HG03558 (cell line): ENCODE measurements at regions not wholly inside any gene's neighbourhood (a gene's known extent, or its start where the extent isn't known, plus 50 kb on each side); places are given as distances from the start of the nearest gene placed in this dataset.

Experiments used
- ATAC-seq: cut with Tn5 transposase; IDR thresholded peaks from one replicate; pipeline ENCODE4 v1.9.1; 2021; ENCODE audit warnings: moderate number of reproducible peaks; ENCODE audit not compliant: unreplicated experiment; ENCODE audit errors: extremely low read depth

DNA sequence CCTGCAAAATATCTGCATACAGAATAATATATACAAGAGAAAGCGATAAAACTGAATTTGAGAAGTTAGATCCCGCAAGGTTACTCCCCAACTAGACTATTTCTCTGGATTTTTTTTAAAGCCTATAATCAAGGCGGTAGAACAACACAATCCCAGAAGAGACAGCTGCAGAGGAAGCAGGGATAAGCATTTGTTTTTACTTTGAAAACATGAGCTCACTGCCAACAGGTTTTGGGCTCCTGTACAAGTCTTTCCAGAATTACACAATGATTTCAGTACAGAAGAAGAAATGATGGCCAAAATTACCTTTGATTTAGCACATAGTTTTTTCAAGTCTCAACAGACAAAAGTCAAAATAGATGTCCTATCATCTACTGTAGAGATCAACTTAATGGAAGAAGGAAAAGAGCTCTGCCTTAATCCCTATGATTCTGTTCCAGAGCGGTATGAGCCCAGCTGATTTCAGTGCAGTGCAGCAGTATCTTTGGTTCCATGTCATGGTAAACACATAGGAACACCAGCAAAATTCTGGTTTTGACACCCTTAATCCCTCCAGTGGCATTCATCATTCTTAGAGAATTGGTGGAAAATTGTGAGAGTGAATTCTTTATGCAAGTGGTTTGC is 304.3 kb downstream of the HDGFL1 start:
- no peak for ATAC-seq

GRCh38 chr6:22875845-22876244 is 306.5 kb downstream of the HDGFL1 start:
- no peak for ATAC-seq

- no peak for ATAC-seq
Observed at GRCh38 chr6:22878324-22878701, 308.9 kb downstream of the HDGFL1 start.

DNA sequence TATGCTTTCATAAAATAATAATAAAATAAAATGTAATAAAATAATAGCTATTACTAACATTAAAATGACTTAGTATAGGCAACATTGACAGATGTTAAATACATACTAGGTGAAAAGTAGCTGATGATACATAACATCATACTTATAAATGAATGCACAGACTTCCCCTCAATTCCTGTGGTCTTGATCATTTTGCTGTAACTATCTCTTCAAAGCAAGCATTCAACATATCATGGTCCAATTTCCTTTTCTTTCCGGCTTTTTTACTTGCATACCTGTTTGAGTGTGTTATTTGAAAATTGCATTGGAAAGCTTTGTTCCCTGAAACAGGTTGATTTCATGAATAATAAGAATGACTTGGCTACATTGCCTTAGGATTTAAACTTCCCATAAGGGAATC is 309.3 kb downstream of the HDGFL1 start:
- no peak for ATAC-seq

DNA sequence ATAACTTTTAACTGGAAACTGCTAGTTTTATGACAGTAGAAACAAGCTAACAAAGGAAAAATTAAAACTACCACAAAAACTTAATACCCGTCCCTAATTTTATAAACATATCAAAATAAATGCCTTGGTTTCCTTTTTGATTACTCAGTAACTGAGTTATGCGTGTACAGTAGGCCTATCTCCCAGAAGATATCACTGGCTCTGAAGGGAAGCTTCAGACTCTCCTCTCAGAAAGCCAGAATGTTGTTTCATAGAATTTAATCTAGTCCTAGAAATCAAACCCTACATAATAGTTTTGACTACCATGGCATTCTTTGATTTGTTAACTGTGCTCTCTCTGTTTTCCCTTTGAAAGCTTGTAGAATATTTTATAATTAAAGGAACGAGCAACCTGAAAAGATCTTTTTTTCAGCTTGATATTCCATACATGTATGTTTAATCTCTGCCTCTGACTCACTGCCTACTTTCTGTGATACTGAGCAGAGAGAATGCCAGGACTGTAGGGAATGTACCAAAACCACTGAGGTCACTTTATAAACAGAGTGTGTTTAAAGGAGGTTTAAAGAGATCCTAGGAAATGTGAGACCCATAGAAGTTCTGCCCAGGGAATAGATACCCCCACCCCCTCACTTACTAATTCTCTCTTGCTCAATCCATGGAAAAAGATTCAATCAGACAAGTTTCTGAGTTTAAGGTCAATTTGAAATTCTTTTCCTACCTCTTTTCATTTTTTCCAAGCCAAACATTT is 311.5 kb downstream of the HDGFL1 start:
- ATAC-seq: no peak

GRCh38 chr6:22882581-22882980 is 313.2 kb downstream of the HDGFL1 start:
- no peak for ATAC-seq

GRCh38 chr6:22883061-22883717 is 313.8 kb downstream of the HDGFL1 start:
- no peak for ATAC-seq

DNA sequence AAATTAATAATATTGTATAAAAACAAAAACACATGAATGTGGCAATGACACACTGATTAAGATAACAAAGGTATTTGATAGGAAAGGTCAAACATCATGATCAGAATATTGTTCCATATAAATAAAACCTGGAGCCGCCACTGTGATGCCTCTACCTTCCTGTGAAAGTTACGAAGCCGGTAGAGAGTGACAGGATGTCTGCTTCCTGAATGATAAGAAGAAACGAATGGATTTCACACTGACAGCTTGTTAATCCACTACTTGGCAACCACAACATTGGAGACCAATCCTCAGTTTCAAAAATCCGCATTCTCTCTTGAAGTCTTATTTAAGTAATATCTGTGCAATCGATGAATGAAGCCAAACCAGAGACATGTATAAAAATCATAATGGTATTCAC is 315.1 kb downstream of the HDGFL1 start:
- no peak for ATAC-seq

DNA sequence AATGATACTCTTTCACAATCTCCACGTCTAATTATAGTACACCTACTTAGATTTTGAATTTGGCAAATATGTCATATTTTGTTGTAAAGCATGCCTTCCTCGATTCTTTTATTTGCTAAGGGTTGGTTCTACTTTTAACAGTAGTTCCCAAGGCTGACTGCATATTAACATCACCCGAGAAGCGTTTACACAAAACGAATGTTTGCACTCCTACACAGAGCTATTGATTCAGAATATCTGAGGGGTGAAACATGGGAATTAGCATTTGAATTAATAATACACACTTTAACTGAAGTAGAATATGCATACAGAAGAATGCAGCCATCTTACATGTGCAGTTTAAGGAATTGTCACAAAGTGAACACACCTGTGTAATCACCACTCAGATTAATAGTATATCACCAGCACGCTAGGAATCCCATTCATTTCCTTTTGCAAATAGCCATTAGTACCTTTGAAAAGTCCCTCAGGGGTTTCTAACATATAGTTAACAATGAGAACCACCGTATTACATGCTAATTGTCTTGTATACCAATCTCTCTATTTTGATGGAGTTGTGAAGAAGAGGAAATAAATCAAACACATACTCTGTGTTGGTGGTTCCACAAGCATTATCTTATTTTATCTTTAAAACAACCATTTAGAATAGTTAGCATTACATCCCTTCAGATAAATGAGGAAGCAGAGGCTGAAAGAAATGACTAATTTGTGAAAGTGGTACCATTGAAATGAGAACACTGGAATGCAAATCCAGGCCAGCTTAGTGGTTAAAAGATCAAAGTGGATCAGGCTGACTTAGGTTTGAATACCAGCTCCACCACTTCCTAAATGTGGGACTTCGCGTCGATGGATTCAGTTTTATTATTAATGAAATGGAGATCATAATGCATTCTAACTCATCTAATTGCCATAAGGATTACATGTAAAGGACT is 317.6 kb downstream of the HDGFL1 start:
- ATAC-seq: no peak

DNA sequence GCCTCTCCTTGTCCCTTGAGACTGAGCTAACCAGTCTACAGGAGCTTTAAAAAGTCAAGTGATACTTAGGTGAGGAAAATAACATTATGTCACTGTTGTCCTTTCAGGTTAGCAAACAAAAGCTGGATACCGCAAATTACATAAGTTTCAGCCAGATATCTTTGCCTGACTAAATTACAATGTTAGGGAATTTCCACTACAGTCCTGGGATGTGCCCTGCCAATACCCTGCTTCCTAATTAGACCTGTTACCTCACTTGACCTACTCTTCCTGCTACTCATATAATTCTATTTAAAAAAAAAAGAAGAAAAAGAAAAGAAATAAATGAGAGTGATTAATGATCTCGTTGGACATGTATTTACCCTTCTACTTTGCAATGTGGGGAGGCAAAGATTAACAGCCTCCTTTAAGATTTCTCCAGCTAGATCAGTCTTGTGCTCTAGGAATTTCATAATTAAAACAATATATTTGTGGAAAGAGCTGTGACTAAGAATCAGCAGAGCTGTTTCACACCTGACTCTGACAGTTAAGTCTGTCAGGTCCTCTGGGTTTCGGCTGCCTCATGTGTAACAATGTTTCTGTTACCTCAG is 318.9 kb downstream of the HDGFL1 start:
- ATAC-seq: no peak

GRCh38 chr6:22891934-22892333 is 322.6 kb downstream of the HDGFL1 start:
- no peak for ATAC-seq

DNA sequence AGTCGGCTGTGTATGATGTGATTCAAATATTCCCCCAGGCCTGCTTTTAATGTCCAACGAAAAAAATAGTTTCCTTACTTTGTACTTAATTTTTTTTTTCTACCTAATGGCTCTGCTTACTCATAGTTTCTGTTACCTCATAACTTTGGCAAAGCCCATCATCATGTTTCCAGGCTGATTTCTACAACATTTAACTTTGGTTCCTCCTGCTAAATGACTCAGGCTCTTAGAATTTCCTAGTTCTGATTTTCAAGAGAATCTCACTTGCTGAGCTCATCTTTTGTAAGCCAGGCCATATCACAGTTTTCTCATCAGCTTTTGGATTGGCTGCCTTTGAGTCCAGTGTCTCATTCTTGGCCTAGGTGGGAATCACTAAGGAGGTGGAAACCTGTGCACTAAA is 323.1 kb downstream of the HDGFL1 start:
- no peak for ATAC-seq

DNA sequence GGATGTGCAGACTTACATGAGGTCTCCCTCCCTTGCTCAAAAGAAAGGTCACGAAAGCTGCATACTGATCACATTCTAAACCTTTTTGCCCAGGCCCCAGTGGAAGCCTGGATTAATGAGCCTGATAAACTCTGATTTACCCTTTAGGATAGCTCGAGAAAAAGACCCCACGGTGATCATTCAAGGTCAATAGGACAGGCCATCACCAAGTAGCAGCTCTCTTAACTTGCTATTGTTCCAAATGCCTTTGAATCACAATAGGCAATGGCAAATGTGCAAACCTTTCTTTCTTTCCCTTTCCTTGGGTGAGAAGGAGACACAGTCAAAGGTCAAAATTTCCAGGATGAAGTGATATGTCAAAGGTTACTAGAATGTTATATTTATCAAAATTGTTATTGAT is 327.3 kb downstream of the HDGFL1 start:
- ATAC-seq: no peak

GRCh38 chr6:22899426-22899825 is 330.1 kb downstream of the HDGFL1 start:
- ATAC-seq: no peak

DNA sequence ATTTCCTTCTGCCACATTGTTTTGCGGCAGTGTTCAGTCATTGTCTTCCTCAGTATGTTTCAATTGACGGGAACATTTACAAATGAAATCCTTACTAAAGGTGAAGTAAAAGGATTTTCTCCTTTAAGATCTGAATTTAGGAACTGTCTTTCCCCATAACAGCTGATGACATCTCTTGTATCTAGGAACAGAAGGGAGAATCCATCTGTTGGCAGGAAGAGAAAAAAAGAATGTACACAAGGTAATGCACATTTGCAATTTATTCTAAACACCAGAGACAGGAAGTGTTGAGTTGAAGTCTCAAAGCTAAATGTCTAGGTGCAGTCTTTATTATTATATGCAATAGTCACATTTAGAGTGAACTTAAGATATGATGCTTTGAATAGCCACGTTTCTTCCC is 334.5 kb downstream of the HDGFL1 start:
- no peak for ATAC-seq

- ATAC-seq: no peak
Observed at GRCh38 chr6:22904431-22904830, 335.1 kb downstream of the HDGFL1 start.

DNA sequence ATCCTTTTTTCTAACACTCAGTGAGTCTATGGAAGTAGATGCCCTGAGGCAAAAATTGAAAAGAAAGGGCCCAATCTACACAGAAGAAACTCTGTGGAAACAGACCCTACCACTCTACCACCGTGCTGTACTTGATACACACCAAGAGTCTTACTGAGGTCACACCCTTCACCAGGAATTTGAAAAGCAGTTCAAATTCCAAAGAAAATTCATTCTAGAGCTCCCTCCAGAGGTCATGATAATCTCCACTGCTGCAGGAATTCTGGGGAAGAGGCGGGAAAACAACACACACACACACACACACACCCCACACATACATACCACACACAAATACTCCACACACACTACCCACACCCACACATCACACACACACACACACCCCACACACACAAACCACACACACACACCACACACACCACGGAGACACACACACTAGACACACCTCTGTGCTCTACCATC is 336.8 kb downstream of the HDGFL1 start:
- no peak for ATAC-seq

GRCh38 chr6:22907085-22907484 is 337.7 kb downstream of the HDGFL1 start:
- ATAC-seq: no peak

DNA sequence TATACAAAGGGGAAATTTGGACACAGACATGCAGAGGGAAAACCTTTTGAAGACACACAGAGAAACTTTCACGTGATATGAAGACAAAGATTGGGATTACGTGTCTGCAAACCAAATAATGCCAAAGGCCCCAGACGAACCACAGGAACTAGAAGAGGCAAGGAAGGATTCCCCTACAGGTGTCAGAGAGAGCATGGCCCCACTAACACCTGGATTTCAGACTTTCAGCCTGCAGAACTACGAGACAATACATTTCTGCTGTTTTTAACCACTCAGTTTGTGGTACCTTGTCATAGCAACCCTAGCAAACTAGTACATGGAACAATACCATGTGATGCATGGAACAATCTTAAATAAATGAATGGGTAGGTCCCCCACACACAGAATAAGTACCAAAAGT is 341.0 kb downstream of the HDGFL1 start:
- no peak for ATAC-seq

- no peak for ATAC-seq
Observed at GRCh38 chr6:22913612-22914011, 344.2 kb downstream of the HDGFL1 start.
